Neuronal stem cell (in vitro differentiated cells): ENCODE measurements at regions not wholly inside any gene's neighbourhood (a gene's known extent, or its start where the extent isn't known, plus 50 kb on each side); places are given as distances from the start of the nearest gene placed in this dataset.

Source experiments
- DNase-seq: peaks from one replicate; pipeline ENCODE4 v3.0.0-alpha.2; 2013; ENCODE audit warnings: low spot score
- H2AFZ ChIP-seq: one replicate; pipeline ENCODE4 v1.6.1; 2013; ENCODE audit warnings: mild to moderate bottlenecking, low read length, inconsistent platforms
- H2AK5ac ChIP-seq: 2 replicates; pipeline ENCODE4 v1.6.1; 2013; ENCODE audit warnings: low read depth, mild to moderate bottlenecking, inconsistent platforms, low read length, moderate library complexity, mixed read lengths
- H2BK120ac ChIP-seq: 2 replicates; pipeline ENCODE4 v1.6.1; 2013; ENCODE audit warnings: low read depth, mild to moderate bottlenecking, inconsistent platforms, low read length, moderate library complexity, mixed read lengths
- H2BK12ac ChIP-seq: one replicate; pipeline ENCODE4 v1.6.1; 2013; ENCODE audit warnings: low read length, inconsistent platforms
- H2BK15ac ChIP-seq: 2 replicates; pipeline ENCODE4 v1.6.1; 2013; ENCODE audit warnings: mild to moderate bottlenecking, low read length, inconsistent platforms, mixed read lengths
- H2BK5ac ChIP-seq: one replicate; pipeline ENCODE4 v1.6.1; 2013; ENCODE audit warnings: inconsistent platforms, mild to moderate bottlenecking, low read length, moderate library complexity
- H3K14ac ChIP-seq: one replicate; pipeline ENCODE4 v1.6.1; 2013; ENCODE audit warnings: low read length, inconsistent platforms
- H3K18ac ChIP-seq: 2 replicates; pipeline ENCODE4 v1.6.1; 2013; ENCODE audit warnings: low read length, inconsistent platforms
- H3K23ac ChIP-seq: 2 replicates; pipeline ENCODE4 v1.6.1; 2013; ENCODE audit warnings: low read depth, mild to moderate bottlenecking, mixed read lengths, low read length, inconsistent platforms; ENCODE audit not compliant: poor library complexity
- H3K27ac ChIP-seq: replicated peaks from 3 replicates; pipeline ENCODE4 v1.5.1; 2013; ENCODE audit warnings: low read length, inconsistent platforms
- H3K27me3 ChIP-seq, 3 experiments: 2 replicates each; pipeline ENCODE4 v1.6.1; 2013; ENCODE audit warnings: low read length in 3 of 3, mild to moderate bottlenecking in 2 of 3, inconsistent platforms in 1 of 3, low read depth in 1 of 3, mixed read lengths in 1 of 3, moderate library complexity in 1 of 3; ENCODE audit not compliant: control insufficient read depth in 3 of 3, insufficient read depth in 3 of 3
- H3K36me3 ChIP-seq, 2 donors: replicated peaks in 1 of 2; 2 replicates each; pipeline ENCODE4 v1.6.1; 2013; ENCODE audit warnings: low read length in 2 of 2; ENCODE audit not compliant: control insufficient read depth in 2 of 2, insufficient read depth in 2 of 2
- H3K4ac ChIP-seq: 2 replicates; pipeline ENCODE4 v1.6.1; 2013; ENCODE audit warnings: inconsistent platforms, mild to moderate bottlenecking, low read length, moderate library complexity
- H3K4me1 ChIP-seq, 2 donors: 1 replicate in 1 of 2; 2 replicates in 1 of 2; pipeline ENCODE4 v1.6.1; 2013; ENCODE audit warnings: low read length in 2 of 2, low read depth in 1 of 2; ENCODE audit not compliant: control insufficient read depth in 2 of 2, insufficient read depth in 1 of 2
- H3K4me2 ChIP-seq: one replicate; pipeline ENCODE4 v1.6.1; 2013; ENCODE audit warnings: mild to moderate bottlenecking, low read length, inconsistent platforms; ENCODE audit not compliant: insufficient read depth, poor library complexity, severe bottlenecking
- H3K4me3 ChIP-seq, 2 donors: 2 replicates each; pipeline ENCODE4 v1.5.1; 2013; ENCODE audit warnings: low read length in 2 of 2, mild to moderate bottlenecking in 2 of 2, inconsistent platforms in 1 of 2, moderate library complexity in 1 of 2
- H3K79me1 ChIP-seq: one replicate; pipeline ENCODE4 v1.6.1; 2013; ENCODE audit warnings: low read depth, mild to moderate bottlenecking, inconsistent platforms, low read length, moderate library complexity
- H3K9ac ChIP-seq: one replicate; pipeline ENCODE4 v1.6.1; 2013; ENCODE audit warnings: mild to moderate bottlenecking, low read depth, low read length, inconsistent platforms; ENCODE audit not compliant: poor library complexity
- H3K9me3 ChIP-seq, 2 donors: replicated peaks in 1 of 2; 2 replicates each; pipeline versions ENCODE3 to v1.6.1; 2013; ENCODE audit warnings: low read length in 2 of 2, mild to moderate bottlenecking in 2 of 2, inconsistent platforms in 1 of 2, low read depth in 1 of 2, mixed read lengths in 1 of 2, moderate library complexity in 1 of 2; ENCODE audit not compliant: control insufficient read depth in 2 of 2, insufficient read depth in 1 of 2
- H4K8ac ChIP-seq: one replicate; pipeline ENCODE4 v1.6.1; 2013; ENCODE audit warnings: low read depth, mild to moderate bottlenecking, inconsistent platforms, low read length, moderate library complexity
- H4K91ac ChIP-seq: one replicate; pipeline ENCODE4 v1.6.1; 2013; ENCODE audit warnings: low read length, low read depth, mild to moderate bottlenecking, inconsistent platforms; ENCODE audit not compliant: poor library complexity
- WGBS, 2 donors: extraction: QIAGEN DNeasy Blood & Tissue Kit; methylation state at CpG; one replicate each; pipeline ENCODE4 v1.1.7; 2013; ENCODE audit warnings: missing lambda C conversion rate in 2 of 2, mixed read lengths in 1 of 2; ENCODE audit not compliant: insufficient read length in 2 of 2, insufficient replicate concordance in 1 of 2; ENCODE audit errors: extremely low coverage in 2 of 2; 5-methylcytosine and 5-hydroxymethylcytosine counted together

- Histone ChIP-seq H3K9ac (no peak overlapping the region), H2BK5ac (no peak overlapping the region), H2BK12ac (no peak overlapping the region), H3K27me3 (no peaks in the 10 kb centered on the region), H2BK120ac (no peak overlapping the region), H3K27ac (no peak overlapping the region), H2AK5ac (no peak overlapping the region), H3K4me3 (no peak overlapping the region), H3K4me1 (peaks cover 9 to 28% of the 10 kb centered on the region in 2 donors), H3K4ac (no peak overlapping the region), H2BK15ac (no peak overlapping the region), H4K8ac (no peak overlapping the region), H3K14ac (no peak overlapping the region), H3K4me2 (no peak overlapping the region), H3K23ac (no peak overlapping the region), H3K18ac (no peak overlapping the region), H2AFZ (no peak overlapping the region), H3K36me3 (no peaks in the 10 kb centered on the region), H3K9me3 (no peaks in the 10 kb centered on the region), H3K79me1 (no peaks in the 10 kb centered on the region), H4K91ac (no peak overlapping the region)
- WGBS, 2 donors, result no CpG with 5 or more reads among the region's 4 CpGs
- no peak for DNase-seq
These were observed 61.6 kb downstream of the OTOL1 start for GRCh38 chr3:161558236-161558635.

- no peaks in the 10 kb centered on the region for H3K27me3 ChIP-seq
- no peak overlapping the region for H3K27ac ChIP-seq
- H3K18ac ChIP-seq, result no peak overlapping the region
- WGBS, 2 donors, result no CpG with 5 or more reads among the region's 6 CpGs
- no peaks in the 10 kb centered on the region for H3K36me3 ChIP-seq
- H2AK5ac ChIP-seq, result no peak overlapping the region
- no peak overlapping the region for H3K9ac ChIP-seq
- no peak overlapping the region for H3K23ac ChIP-seq
- no peaks in the 10 kb centered on the region for H3K79me1 ChIP-seq
- H2BK5ac ChIP-seq, result no peak overlapping the region
- H2AFZ ChIP-seq, result no peak overlapping the region
- peak; percentile 43 for DNase-seq
- no peak overlapping the region for H4K8ac ChIP-seq
- peaks cover 9 to 23% of the 10 kb centered on the region in 2 donors for H3K4me1 ChIP-seq
- H3K4ac ChIP-seq, result no peak overlapping the region
- no peak overlapping the region for H2BK15ac ChIP-seq
- no peaks in the 10 kb centered on the region for H3K9me3 ChIP-seq
- no peak overlapping the region for H3K4me3 ChIP-seq
- no peak overlapping the region for H2BK120ac ChIP-seq
- no peak overlapping the region for H2BK12ac ChIP-seq
- H3K4me2 ChIP-seq, result no peak overlapping the region
- no peak overlapping the region for H3K14ac ChIP-seq
- no peak overlapping the region for H4K91ac ChIP-seq
These were observed 62.8 kb downstream of the OTOL1 start for GRCh38 chr3:161559177-161559998.

- Histone ChIP-seq H2BK12ac (no peak overlapping the region), H2AFZ (peak overlapping the region; percentile 19), H2BK15ac (no peak overlapping the region), H3K9ac (no peak overlapping the region), H3K4me3 (no peak overlapping the region), H2BK5ac (no peak overlapping the region), H3K36me3 (no peaks in the 10 kb centered on the region), H2BK120ac (no peak overlapping the region), H3K4ac (no peak overlapping the region), H3K9me3 (no peaks in the 10 kb centered on the region), H3K27me3 (no peaks in the 10 kb centered on the region), H3K4me2 (no peak overlapping the region), H3K14ac (no peak overlapping the region), H3K4me1 (peaks cover 4 to 16% of the 10 kb centered on the region in 2 donors), H4K91ac (no peak overlapping the region), H3K27ac (no peak overlapping the region), H3K23ac (no peak overlapping the region), H3K18ac (no peak overlapping the region), H2AK5ac (no peak overlapping the region), H4K8ac (no peak overlapping the region), H3K79me1 (no peaks in the 10 kb centered on the region)
- WGBS, 2 donors, result no CpG with 5 or more reads among the region's 14 CpGs
- peak; percentile 67 for DNase-seq
These were observed 63.5 kb downstream of the OTOL1 start for GRCh38 chr3:161560008-161560637.

- Histone ChIP-seq H3K9me3 (no peaks in the 10 kb centered on the region), H2AK5ac (no peak overlapping the region), H2BK5ac (no peak overlapping the region), H3K4me3 (no peak overlapping the region), H2BK120ac (no peak overlapping the region), H3K23ac (no peak overlapping the region), H2AFZ (no peak overlapping the region), H4K8ac (no peak overlapping the region), H3K4ac (no peak overlapping the region), H4K91ac (no peak overlapping the region), H3K79me1 (no peaks in the 10 kb centered on the region), H3K14ac (no peak overlapping the region), H3K9ac (no peak overlapping the region), H2BK12ac (no peak overlapping the region), H3K18ac (no peak overlapping the region), H3K27me3 (no peaks in the 10 kb centered on the region), H3K27ac (no peak overlapping the region), H3K4me1 (no peaks in the 10 kb centered on the region), H3K4me2 (no peak overlapping the region), H2BK15ac (no peak overlapping the region), H3K36me3 (no peaks in the 10 kb centered on the region)
- DNase-seq, result no peak
- WGBS, 2 donors, result no CpG with 5 or more reads among the region's 5 CpGs
These were observed 71.2 kb downstream of the OTOL1 start for GRCh38 chr3:161567577-161568361.
